ENCODE measurements at regions not wholly inside any gene's neighbourhood (a gene's known extent, or its start where the extent isn't known, plus 50 kb on each side); places are given as distances from the start of the nearest gene placed in this dataset.
"Not testable (repeated sequence)": the region's sequence is repeated elsewhere in the genome, so short reads cannot be mapped to it uniquely, and the experiment has no call there.

- H3K9me3 ChIP-seq: no peaks in the 10 kb centered on the region
- TF ChIP-seq CTCF (IDR thresholded peaks at IDR 0.05; ENCODE audit: low read depth, low read length): no peak
- H3K4me1 ChIP-seq: no peaks in the 10 kb centered on the region
- no peak for DNase-seq
- H3K36me3 ChIP-seq: no peaks in the 10 kb centered on the region
- no peak overlapping the region for H3K4me3 ChIP-seq (ENCODE audit: low read depth, low read length)
- H3K27me3 ChIP-seq: peaks cover 9% of the 10 kb centered on the region; the same call in 1 of the 2 replicates
Observed at GRCh38 chr14:53375599-53375998, 222.5 kb upstream of the DDHD1 start.

GRCh38 chr14:53368711-53369201 is 215.6 kb upstream of the DDHD1 start:
- Histone ChIP-seq H3K4me1 (no peaks in the 10 kb centered on the region), H3K4me3 (ENCODE audit: low read depth, low read length) (no peak overlapping the region), H3K9me3 (no peaks in the 10 kb centered on the region), H3K27me3 (peaks cover 6% of the 10 kb centered on the region), H3K36me3 (no peaks in the 10 kb centered on the region)
- no peak for DNase-seq
- no peak for TF ChIP-seq CTCF (IDR thresholded peaks at IDR 0.05; ENCODE audit: low read depth, low read length)

GRCh38 chr14:53368066-53368465 is 214.9 kb upstream of the DDHD1 start:
- Histone ChIP-seq H3K4me1 (no peaks in the 10 kb centered on the region), H3K4me3 (ENCODE audit: low read depth, low read length) (no peak overlapping the region), H3K9me3 (no peaks in the 10 kb centered on the region), H3K36me3 (no peaks in the 10 kb centered on the region), H3K27me3 (peaks cover 6% of the 10 kb centered on the region)
- no peak for TF ChIP-seq CTCF (IDR thresholded peaks at IDR 0.05; ENCODE audit: low read depth, low read length)
- DNase-seq: no peak

GRCh38 chr14:53367644-53368026 is 214.5 kb upstream of the DDHD1 start:
- Histone ChIP-seq H3K36me3 (no peaks in the 10 kb centered on the region), H3K4me3 (ENCODE audit: low read depth, low read length) (no peak overlapping the region), H3K9me3 (no peaks in the 10 kb centered on the region), H3K4me1 (no peaks in the 10 kb centered on the region), H3K27me3 (peaks cover 6% of the 10 kb centered on the region)
- no peak for DNase-seq
- TF ChIP-seq CTCF (IDR thresholded peaks at IDR 0.05; ENCODE audit: low read depth, low read length): no peak

GRCh38 chr14:53365486-53366130 is 212.5 kb upstream of the DDHD1 start:
- no peak overlapping the region for H3K4me3 ChIP-seq (ENCODE audit: low read depth, low read length)
- no peak for TF ChIP-seq CTCF (IDR thresholded peaks at IDR 0.05; ENCODE audit: low read depth, low read length)
- no peaks in the 10 kb centered on the region for H3K4me1 ChIP-seq
- DNase-seq: no peak
- H3K9me3 ChIP-seq: no peaks in the 10 kb centered on the region
- no peaks in the 10 kb centered on the region for H3K36me3 ChIP-seq
- peaks cover 6% of the 10 kb centered on the region for H3K27me3 ChIP-seq

GRCh38 chr14:53362916-53363315 is 209.8 kb upstream of the DDHD1 start:
- H3K27me3 ChIP-seq, H3K36me3 ChIP-seq: not testable (repeated sequence)

More at GRCh38 chr14:53362916-53363315, 209.8 kb upstream of the DDHD1 start:
- not testable (repeated sequence) for DNase-seq; H3K4me3 ChIP-seq (ENCODE audit: low read depth, low read length); H3K9me3 ChIP-seq; H3K4me1 ChIP-seq

All from BE2C (cell line).